Hepatic stellate cell (primary cell): ENCODE measurements at regions not wholly inside any gene's neighbourhood (a gene's known extent, or its start where the extent isn't known, plus 50 kb on each side); places are given as distances from the start of the nearest gene placed in this dataset.

ENCODE experiments used
- DNase-seq: peaks from one replicate; pipeline ENCODE4 v3.0.0; 2011; ENCODE audit warnings: low spot score

- DNase-seq: peak; percentile 8
These were observed 642.1 kb downstream of the KCTD16 start for GRCh38 chr5:144812763-144813162.

DNA sequence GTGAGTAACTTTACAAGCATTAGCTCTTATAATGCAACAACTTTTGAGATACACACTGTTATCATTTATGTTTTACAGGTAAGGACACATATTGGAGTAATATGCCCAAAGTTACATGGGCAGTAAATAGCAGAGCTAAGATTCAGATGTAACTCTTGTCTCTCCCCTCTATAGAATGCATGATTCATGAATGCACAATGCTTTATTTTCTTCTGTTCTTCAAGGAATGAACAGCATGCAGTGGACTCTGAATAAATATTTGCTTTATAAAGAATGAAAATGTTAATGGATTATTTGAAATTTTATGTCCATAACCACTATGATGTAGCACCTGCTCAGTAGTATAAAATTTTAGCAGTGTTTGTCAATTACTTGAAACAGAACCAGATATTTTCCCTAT lies 629.5 kb downstream of the KCTD16 start:
- DNase-seq: no peak

GRCh38 chr5:144798595-144798994 lies 627.9 kb downstream of the KCTD16 start:
- no peak for DNase-seq

- DNase-seq: no peak
These were observed 624.2 kb downstream of the KCTD16 start for GRCh38 chr5:144794922-144795321.

- no peak for DNase-seq
These were observed 617.9 kb downstream of the KCTD16 start for GRCh38 chr5:144788556-144788955.

DNA sequence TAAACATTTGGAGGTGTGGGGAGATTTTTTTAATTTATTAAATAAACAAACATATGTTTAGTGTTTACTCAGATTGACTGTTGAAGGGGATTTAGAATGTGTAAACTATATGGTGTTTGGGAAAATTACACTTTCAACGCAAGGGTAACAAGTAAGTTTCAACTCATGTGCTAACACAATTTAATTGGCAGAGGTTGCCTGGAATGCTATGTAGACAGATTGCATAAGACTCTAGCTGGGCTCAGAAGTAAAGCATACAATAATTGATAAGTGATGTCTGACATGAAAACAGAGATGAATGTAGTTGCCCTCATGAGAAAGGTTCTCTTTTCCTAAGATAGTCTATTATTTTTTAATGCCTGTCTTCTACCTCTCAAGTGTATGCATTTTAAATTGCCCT lies 617.4 kb downstream of the KCTD16 start:
- DNase-seq: no peak

GRCh38 chr5:144779368-144779767 lies 608.7 kb downstream of the KCTD16 start:
- no peak for DNase-seq

DNA sequence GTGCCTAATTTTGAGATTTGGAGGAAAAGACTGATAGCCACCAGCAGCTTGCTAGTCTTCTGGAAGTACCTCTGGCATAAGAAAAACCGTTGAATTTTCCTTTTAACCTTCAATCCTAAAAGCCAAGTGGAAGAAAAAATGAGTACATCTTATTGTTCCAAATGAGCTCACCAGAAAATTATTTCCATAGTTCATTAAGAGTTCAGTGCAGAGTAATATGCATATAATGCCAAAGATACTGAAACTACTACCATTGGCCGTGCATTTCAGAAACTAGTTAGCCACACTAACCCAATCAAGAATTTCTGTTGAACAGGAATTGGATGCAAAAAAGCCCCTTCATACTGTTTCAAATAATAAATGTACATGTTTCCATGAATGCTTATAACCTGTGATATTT lies 607.9 kb downstream of the KCTD16 start:
- DNase-seq: no peak

DNA sequence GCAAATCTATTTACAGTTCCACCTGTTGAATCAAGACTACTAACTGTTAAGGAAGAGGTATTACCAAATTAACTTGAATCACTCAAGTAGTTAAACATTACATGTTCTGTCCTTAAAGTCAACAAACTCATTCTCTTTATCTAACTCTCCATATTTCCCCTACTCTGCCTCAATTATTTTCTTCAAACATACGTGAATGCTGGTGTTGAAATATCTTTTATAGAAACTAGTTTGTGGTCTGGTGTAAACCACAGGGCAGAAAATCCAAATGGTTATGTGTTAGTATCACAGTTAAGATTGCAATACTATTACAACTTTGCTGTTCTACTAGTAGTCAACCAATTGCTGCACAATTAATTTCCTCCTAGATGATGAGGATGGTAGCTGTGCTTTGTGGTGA lies 603.5 kb downstream of the KCTD16 start:
- DNase-seq: no peak

- no peak for DNase-seq
These were observed 603.0 kb downstream of the KCTD16 start for GRCh38 chr5:144773628-144774027.

DNA sequence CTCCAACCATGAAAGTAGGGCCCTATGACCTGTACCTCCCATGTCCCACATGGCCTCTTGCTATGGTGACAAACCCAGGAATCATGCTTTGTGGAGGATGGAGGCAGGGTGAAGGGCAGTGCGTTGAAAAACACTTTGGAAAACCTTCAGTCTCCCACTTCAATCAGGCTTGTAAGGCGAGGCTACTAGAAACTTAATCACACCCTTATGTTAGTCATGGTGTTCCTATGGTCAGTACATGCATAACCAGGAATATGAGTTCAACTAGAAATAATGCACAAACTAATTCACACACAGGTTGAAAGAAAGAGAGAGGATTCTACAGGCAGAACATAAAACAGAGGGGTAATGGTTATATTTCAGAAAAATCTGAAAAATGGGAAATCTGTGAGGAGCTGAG lies 601.1 kb downstream of the KCTD16 start:
- no peak for DNase-seq

DNA sequence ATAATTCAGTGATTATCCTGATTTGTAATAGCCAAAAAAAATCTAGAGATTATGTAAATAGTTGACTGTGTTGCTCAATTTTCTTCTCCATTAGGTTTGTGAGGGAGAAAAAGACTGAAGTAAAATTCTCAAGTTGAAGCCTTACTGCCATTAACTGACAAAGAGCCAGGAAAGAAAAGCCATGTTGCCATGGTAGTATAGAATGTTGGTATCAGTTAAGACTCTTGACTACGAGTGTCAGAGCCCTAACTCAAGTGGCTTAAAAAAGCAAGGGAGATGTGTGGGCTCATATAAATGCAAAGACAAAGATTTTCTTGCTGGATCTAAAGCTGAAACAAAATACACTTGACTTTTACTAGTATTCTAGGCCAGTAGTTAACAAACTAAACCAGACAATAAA lies 571.7 kb downstream of the KCTD16 start:
- no peak for DNase-seq

- DNase-seq: no peak
These were observed 561.1 kb downstream of the KCTD16 start for GRCh38 chr5:144731786-144732185.

GRCh38 chr5:144712090-144712489 lies 541.4 kb downstream of the KCTD16 start:
- DNase-seq: no peak

DNA sequence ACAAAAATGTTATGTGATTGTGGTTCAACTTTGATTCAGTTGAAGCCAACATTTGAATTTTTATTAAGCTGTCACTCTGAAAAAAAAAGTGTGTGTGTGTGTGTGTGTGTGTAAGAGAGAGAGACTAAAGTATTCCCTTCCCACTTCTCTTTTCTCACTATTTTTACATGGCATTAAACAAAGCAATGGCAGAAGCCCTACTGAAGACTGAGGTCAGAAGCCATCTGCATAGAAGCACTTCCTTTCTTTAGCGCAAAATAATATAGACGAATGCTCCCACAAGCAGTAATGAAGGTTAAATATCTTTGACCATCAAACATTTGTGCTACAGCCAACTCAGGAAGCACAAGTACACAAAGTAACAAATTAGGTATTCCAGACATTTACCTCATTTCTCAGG lies 540.5 kb downstream of the KCTD16 start:
- no peak for DNase-seq

- DNase-seq: no peak
These were observed 540.0 kb downstream of the KCTD16 start for GRCh38 chr5:144710637-144711036.

GRCh38 chr5:144703776-144704175 lies 533.1 kb downstream of the KCTD16 start:
- no peak for DNase-seq

DNA sequence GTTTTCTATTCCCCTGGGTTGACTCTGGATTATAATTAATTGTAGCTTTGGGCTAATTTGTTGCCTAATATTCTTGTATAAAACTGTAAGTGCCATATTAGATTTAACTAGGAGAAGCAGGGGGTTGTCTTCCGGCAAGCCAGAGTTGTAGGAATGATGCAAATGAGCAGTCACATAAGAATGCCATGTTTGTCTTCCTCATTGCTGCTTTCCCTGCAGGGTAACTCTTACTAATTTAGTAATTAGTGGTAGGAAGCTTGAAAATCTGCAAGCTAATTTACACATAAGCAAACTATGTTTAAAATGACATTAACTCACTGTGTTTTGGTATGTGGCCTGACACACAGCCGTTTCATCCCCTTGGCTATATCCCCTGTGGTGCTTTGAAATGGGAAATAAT lies 527.8 kb downstream of the KCTD16 start:
- peak; percentile 0 for DNase-seq

DNA sequence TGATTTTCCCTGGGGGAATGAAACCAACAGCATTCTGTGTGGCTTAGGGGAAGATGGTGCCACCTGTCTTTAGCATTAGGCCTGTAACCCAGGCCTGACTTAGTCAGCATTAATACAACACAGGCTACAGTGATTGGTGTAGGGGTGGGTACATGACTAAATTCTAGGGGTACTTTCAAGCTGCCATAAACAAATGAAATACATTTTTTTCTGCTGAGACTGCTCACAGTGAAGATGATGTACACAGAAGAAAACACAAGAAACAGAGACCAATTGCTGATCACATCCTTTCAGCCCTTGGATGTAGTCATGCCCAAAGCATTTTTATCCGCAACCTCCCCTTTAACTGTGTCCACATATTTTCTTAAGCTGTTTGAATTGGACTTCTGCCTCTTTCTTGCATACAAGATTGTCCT lies 527.2 kb downstream of the KCTD16 start:
- peak; percentile 31 for DNase-seq

GRCh38 chr5:144691936-144692335 lies 521.3 kb downstream of the KCTD16 start:
- DNase-seq: no peak

DNA sequence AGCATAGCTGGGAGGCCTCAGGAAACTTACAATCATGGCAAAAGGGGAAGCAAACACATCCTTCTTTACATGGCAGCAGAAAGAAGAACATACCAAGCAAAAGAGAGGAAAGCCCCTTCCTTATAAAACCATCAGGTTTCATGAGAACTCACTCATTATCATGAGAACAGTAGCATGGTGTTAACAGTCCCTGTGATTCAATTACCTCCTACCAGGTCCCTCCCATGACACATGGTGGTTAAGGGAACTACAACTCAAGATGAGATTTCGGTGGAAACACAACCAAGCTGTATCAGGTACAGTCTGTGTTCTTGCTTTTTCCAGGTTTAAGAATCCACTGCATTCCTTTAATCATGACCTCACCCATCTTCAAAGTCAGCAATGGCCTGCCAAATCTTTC lies 514.2 kb downstream of the KCTD16 start:
- DNase-seq: no peak

DNA sequence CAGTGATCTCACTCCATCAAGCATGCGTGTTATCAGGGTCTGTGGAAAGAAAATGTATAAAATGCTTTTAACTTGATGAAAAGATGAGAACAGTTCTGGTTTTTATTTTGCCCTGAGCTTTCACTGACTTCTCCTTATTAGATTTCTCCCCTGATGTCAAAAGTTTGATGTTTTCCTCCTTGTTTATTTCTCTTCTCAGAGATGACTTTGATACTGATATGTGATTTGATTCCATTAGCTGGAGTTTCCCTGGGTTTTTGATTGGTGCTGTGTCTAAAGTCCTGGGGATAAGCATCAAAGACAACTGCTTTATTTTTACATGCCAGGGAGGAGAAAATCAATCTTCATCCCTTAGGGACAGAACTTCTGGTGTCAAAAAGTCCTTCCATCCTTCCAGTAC lies 510.0 kb downstream of the KCTD16 start:
- DNase-seq: no peak

DNA sequence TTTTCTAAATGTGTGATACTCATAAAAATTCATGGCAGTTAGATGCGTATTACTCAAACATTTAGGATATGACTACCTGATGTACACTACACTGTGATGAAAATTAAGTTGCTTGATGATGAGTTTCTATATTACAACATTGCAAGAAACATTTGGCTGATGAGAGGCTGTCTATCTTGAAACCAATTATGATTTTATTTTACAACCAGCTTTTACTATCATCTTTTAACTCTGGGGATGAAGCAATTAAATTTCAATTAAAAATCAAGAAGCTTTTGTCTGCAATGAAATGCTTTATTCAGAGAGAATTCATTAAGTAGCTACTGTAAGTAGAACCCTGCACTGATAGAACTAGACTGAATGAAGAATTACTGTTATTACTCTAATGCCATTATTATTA lies 500.4 kb downstream of the KCTD16 start:
- no peak for DNase-seq

DNA sequence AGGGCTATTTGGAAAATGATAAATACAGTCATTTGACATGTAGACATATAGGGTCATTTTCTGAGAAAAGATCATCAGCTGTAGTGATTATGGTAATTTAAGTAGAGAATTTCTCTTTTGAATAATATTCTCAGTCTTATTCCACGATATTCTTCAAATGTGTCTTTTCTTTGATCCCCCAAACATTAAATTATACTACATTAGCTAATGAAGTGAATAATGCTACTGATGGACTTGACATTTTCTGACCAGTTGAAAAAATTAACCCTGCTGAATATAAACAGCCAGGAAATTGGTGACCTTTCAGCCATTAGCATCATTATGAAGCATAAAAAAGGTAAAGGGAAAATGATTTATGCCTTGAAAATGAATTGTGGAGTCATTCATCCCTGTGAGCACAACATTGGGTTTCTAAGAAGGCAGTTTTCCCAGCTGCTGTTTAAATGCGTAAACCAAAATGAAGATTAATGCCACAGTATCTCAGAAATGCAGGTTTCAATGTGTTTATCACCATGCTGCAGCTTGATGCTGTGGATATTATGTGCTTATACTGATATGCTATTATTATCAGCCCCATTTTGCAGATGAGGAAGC lies 489.1 kb downstream of the KCTD16 start:
- DNase-seq: no peak

DNA sequence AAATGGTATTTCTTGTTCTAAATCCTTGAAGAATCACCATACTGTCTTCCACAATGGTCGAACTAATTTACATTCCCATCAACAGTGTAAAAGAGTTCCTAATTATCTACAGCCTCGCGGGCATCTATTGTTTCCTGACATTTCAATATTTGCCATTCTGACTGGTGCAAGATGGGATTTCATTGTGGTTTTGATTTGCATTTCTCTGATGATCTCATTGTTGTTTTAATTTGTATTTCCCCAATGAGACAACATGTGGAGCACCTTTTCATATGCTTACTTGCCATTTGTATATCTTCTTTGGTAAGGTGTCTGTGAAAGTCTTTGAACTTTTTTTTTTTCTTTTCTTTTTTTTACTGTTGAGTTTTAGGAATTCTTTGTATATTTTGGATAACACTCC lies 473.6 kb downstream of the KCTD16 start:
- no peak for DNase-seq
